ENCODE measurements at regions not wholly inside any gene's neighbourhood (a gene's known extent, or its start where the extent isn't known, plus 50 kb on each side); places are given as distances from the start of the nearest gene placed in this dataset.

- DNase-seq (ENCODE audit: low spot score): no peak
Observed at GRCh38 chr10:52879091-52879807, 106.7 kb upstream of the MBL2 start.

GRCh38 chr10:52877451-52877850 lies 104.9 kb upstream of the MBL2 start:
- no peak for DNase-seq (ENCODE audit: low spot score)

DNA sequence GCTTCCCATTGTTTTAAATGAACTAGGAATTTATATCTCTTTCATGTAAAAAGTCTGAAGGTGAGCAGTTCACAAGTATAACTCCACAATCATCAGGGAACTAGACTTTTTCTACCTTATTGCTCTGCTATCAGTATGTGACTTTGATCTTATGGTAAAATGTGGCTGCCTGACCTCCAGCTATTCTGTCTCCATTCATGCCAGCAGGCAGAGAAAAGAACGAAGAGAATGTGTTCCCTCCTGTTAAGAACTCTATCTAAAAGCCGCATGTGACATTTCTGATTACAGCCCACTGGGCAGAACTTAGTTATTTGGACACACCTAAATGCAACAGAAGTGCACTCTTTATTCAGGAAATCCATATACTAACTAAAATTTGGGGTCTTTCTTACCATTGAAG lies 102.8 kb upstream of the MBL2 start:
- DNase-seq (ENCODE audit: low spot score): no peak

DNA sequence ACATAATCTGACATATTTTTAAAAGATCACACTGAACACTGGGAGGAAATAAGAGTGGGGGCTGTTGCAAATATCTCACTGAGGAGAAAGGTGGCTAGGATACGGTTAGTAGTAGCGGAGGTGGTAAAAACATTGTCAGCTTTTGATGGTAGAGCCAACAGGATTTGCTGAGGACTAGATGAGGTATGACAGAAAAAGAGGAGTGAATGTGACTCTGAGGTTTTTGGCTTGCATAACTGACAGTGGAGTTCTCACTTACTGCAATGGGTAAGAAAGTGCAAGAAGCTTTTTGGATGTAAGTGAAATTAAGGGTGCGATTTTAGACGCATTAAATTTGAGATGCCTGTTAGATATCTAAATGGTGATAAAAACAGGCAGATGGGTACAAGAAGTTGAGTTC lies 102.0 kb upstream of the MBL2 start:
- no peak for DNase-seq (ENCODE audit: low spot score)

DNA sequence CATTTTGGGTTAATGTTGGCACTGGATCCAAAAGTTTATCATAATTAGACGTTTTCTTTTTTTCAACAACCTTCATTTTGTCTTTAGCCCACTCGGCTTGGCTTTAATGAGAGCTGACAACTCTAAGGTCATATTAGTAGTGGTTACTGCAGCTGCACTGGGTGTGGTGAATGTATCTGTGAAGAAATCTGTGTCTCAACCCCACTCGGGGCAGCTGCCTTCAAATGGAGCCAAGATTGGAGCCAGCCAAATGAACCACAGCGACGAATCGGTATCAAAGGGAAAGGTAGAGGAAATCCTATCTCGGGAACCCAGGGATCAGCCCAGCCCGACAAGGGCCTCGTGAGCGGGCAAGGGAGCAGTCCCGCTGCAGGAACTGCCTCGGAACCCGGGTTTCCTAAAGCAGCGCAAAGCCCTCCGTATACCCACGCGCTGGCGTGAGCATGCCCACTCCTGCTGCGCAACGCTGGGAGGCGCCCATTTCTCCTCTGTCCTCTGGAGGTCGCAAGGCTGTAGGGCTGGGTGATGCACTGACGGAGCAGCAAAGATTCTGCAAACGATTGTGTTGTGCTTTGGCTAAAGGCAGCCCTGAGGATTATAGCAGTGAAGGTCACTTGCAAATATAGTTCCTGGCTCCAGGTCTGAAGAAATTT lies 98.7 kb upstream of the MBL2 start:
- no peak for DNase-seq (ENCODE audit: low spot score)

GRCh38 chr10:52870562-52870961 lies 98.0 kb upstream of the MBL2 start:
- no peak for DNase-seq (ENCODE audit: low spot score)

GRCh38 chr10:52869864-52870263 lies 97.3 kb upstream of the MBL2 start:
- DNase-seq (ENCODE audit: low spot score): no peak

DNA sequence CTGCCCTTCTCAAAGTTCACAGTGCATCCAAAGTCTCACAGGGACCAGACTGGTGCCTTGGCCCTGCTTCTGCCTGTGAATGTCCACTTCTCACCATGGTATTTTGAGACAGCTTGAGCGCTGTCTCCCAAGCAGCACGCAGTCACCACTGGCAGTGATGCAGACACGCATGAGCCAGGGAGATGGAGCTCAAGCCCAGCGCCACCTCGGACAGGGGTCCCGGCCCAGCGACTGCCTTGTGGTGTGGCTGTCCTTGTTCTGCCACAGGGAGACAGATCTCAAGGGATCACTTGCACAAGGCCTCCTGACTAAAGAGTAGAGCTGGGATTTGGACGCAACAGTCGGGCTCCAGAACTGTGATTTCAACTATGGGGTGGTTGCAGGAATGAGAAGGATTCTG lies 92.6 kb upstream of the MBL2 start:
- no peak for DNase-seq (ENCODE audit: low spot score)

DNA sequence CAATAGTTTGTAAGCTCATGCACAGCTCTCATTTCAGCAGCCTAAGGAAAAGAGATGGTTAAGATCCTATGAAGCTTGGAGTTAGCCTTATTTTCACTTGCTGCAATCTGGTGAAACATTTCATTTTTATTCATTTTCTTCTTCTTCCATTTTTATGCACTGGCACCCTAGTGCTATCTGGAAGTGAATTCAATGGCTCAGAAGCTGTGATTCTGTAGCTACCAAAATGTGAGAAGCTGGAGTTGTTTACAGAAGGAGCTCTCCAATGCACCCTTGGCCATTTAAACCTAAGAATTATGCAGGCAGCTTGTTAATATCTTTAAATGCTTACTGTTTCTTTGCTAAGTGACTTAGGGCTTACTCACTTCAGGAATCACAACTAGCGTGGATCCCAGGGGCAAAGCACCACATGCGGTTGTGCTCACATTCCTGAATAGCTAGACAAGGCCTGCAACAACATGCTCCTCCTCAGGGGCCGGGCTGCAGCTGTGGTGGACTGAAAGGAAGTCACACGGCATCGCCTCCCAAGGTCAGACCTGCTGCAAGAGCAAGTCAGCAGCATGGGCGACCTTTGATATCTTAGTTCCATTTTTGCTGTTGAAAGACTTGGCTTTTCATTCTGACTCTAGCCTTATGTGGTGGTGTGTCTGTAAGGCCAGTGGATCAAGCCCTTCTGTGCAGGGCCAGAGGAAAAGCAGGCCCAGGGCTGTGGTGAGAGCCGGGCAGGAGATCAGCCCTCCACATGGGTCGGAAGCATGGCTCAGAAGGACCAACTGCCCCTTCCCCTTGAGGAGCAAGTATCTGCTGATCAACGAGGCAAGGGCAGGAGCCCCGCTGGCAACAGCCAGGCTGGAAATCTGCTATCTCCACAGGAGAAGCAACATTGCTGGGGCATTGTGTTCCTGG lies 91.9 kb upstream of the MBL2 start:
- peak; percentile 13 for DNase-seq (ENCODE audit: low spot score)

DNA sequence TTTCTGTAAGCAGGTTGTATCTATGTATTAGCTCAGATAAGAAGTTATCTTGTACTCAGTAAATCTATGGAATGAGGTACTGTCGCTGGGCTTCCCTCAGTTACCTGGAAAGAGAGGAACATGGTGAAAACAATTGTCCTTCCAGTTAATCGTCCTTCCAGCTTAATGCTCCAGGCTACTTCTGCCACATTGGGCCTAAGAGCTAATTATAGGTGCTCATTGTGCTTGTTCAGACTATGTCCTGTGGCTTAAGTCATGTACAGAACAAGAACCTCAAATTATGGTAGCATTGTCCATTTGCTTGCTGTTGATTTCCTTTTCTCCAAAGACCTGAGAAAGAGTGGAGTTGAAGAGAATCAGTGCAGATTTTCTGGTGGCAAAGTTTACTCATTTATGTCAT lies 86.1 kb upstream of the MBL2 start:
- DNase-seq (ENCODE audit: low spot score): no peak

- no peak for DNase-seq (ENCODE audit: low spot score)
Observed at GRCh38 chr10:52855546-52856325, 83.2 kb upstream of the MBL2 start.

DNA sequence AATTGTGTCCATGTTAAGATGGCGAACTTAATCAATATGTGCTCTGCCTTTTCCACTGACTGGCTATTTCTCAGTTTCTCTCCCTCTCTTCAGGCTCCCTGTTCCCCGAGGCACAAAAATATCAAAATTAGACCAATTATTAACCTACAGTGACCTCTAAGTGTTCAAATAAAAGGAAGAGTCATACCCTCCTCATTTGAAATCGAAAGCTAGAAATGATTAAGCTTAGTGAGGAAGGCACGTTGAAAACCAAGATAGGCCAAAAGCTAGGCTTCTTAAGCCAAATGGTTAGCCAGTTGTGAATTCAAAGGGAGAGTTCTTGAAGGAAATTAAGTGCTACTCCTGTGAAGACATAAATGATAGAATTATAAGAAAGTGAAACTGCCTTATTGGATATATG lies 81.1 kb upstream of the MBL2 start:
- DNase-seq (ENCODE audit: low spot score): no peak

- DNase-seq (ENCODE audit: low spot score): no peak
Observed at GRCh38 chr10:52836816-52837215, 64.2 kb upstream of the MBL2 start.

Measured in SW480 (cell line).